LHCN-M2 (cell line): ENCODE measurements at regions not wholly inside any gene's neighbourhood (a gene's known extent, or its start where the extent isn't known, plus 50 kb on each side); places are given as distances from the start of the nearest gene placed in this dataset.

Experiments used
- DNase-seq: peaks from one replicate; pipeline ENCODE4 v3.0.0-alpha.2; 2012; ENCODE audit warnings: low read depth

DNA sequence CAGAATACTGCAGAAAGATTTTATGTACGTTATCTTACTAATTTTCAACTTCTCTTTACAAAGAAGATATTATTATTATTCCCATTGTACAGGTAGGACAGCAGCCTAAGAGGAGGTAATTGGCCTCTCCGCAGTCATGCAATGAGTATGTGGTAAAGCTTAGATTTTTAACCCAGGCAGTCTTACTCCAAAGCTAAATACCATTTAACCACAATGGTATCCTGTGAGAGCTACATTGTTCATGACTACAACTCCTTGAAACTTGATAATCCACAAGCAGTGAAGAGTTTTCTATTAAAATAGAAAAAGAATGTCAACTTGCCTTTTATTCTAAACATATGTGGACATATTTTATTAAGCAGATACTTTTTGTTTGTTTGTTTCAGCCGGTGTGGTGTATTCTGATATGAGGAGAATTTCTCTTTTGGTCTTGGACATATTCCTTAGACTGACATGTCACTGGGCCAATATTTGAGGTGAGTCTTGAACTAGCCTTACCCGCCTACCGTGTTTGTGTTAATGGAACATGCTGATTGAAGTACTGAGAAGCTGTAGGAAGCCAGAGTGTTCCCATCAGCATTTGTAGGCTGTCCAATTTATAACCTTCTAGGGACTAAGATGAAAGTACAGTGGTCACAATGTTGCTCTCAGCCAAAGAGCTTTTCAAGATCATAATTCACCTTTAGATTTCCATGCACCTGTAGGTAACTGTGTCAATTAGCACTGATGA lies 293.9 kb upstream of the DCC start:
- DNase-seq, result no peak

DNA sequence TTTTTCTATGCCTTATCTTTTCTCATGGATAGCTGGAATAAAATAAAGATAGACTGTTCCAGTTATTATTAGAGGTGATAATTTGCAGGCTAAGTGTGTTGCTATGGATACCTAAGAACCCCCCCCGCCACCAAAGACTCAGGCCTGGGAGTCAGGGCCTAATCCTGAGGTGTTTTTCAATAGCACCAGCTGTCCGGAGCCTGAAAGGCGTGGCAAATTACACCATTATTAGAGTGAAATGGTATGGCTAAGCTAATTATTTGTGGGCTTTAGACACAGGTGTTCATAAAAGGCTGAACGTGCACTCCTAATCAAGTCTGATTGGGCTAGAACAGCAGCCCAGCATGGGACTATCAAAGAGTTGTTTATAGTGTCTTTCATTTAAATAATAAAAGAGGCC lies 293.2 kb upstream of the DCC start:
- DNase-seq, result no peak

DNA sequence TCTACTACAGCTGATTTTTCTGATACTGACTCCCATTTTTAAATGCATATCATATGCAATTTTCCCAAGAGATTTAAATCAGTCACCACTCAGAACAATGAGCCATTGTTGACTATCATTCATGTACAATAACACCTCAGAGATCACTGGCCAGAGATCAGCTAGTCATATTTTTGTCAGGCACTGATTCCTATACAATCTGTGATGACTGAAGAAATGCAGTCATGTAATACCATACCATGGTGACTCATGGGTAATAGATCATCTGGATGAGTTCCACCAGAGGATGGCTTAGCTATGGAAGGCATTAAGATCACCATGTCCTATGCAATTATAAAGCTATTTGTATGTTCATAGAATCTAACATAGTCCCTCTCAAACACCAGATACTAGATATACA lies 285.7 kb upstream of the DCC start:
- no peak for DNase-seq

DNA sequence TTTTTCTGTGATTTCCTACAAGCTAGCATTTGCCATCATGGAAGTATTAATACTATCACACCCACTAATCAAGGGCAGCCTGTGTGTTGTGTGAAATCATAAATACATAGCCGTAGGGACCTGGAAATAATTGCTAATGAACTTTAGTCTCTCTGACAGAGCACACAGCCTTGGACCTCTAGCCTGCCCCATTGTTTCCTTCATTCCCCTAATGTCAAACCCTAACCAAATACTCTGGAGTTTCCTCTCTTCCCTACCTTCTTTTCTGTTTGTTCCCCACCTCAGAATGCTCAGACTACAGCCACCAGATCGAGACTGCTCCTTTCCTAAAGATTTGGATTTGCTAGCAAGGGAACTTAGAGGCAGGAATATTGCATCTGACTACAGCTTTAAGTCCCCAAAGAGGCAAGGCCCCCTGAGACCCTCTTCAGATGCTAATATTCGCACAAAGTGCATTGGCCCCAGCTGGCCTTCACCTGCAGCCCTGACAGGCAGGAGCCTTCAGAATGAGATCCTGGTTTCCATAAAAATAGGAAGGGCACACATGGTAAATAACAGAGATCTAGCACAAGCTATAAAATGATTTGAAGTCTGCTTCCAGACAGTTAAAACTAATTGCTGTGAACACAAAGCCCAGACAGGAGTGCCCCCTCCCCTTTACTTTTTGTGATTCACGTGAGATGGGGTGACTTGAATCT lies 279.2 kb upstream of the DCC start:
- DNase-seq, result no peak

DNA sequence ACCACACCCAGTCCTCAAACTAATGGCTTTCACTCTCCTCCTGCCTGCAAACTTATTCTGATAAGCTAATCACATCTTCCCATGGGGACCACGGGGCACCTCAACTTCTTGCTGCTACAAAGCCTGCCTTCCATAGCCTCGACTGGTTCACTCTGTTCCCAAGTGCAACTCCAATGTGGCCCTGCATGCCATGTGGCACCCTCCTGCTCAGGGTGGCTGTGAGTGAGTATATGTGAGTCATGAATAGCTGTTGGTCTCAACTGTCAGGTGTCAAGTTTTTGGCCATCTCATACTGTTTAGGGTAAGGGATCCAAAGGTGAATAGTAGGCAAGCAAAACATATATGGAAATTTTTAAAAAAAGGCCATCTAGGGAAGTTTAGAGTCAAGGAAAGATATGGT lies 276.1 kb upstream of the DCC start:
- DNase-seq, result no peak

DNA sequence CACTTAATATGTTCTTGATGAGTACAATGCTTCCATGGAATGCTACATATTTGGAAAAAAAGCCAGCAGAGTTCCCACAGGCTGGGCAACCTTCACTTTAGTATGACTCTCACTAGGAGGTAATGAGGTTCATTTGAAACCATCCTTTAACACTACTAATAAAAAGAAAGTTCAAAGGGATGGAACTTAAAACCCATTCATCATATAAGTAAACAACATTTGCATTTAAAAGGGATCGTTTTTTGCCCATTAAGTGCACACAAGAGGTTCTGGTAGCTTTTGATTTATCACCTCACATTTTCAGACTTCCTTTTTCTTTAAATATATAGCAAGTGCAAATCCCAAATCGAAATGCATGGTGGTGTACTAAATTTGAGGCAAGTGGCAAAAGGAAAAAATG lies 270.8 kb upstream of the DCC start:
- no peak for DNase-seq

DNA sequence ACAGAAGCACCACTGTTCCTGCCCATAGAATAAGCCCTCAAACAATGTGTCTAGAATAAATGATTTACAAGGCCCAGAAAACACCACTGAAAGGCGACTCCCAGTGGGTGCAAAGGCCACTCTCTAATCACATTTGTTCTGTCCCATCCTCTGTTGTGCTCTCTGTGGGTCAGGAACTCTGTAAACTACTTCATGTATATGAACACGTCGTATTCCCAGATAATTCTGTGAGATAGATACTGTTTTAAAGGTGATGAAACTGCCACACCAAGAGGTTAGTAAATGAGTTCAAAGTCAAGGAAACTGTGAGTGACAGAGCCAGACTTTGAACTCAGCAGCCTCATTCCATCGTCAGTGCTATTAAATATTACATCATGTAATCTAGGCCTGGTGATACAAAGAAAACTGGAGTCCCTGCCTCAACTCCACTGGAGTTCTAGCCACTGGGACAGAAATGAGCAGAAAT lies 269.7 kb upstream of the DCC start:
- no peak for DNase-seq

DNA sequence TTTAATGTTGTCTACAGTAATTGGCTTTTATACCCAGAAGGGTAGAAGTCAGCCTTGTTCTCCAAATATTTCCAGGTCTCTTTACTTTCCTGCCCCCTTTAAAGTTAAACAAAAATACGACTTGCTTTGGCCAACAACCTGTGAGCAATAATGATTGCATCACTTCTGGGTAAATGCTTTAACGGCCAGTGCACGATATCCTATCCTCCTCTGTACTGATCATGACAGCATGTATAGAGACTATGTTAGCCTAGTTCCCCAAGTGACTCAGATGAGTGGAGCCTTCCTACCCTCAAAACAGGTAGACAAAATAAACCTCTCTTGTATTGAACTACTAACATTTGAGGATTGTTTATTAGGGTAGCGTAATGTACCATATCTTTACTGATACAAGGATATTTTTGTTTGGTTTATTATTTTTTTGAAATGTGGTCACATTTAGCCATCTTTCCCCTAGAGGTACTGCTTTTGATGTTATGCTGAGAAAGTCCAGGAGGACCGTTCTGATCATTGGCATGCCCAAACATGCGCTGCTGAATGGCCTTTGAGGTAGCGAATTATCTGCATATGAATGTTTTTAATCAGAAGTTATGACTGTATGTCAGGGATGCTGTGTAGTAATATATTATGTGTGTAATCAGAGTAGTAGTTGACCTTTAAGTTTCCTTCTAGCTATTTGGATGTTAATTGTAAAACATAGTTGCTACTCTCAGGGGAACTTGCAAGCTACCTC lies 262.6 kb upstream of the DCC start:
- DNase-seq, result no peak

DNA sequence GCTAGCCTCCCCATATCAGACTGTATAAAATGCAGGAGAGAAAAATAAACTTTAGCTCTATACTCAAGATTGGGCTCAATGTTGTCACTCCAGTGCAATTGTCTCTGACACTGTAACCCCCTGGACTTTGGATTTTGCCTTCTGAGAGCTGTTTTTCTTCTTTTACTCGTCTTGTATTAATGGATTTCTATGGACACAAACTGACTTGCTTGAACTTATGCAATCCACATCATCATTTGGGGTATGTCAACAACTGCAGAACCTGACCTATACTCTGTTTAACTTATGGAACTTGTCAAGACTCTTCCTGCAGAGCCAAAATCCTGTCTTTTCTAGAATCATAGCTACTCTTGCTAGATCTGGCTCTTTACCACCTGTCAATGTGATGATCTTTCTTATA lies 257.8 kb upstream of the DCC start:
- no peak for DNase-seq

DNA sequence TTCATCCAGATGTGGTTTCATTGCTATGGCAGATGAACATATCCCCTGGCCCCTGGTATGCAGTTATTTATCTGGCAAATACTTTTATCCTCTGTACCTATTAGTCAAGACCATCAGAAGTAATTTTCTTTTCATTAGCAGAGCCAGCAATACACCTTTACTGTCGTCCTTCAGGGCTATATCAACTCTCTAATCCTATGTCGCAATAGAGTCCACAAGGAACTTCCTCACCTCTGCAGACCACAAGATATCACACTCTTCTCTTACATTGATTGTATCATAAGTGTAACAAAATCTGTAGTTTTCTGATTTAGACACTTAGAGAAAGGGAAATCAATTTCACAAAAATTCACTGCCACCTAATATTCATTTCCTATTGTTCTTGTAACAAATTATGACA lies 252.9 kb upstream of the DCC start:
- no peak for DNase-seq

DNA sequence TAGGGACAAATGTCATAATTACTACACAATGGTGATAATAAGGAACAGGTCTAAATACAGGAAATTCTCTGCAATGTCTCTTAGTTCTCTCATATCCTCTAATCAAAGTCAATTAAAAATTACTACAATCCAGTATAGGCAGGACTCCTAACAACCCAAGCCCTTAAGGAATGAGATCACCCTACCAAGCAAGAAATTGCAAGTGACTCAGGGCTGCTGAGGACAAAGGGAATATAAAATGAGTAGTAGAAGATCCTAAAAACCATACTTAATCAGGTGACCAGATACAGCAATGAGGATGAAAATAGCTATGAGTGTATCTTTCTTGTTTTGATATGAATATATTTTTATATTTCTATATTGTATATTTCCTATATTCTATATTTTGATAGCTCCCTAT lies 250.0 kb upstream of the DCC start:
- DNase-seq, result no peak

DNA sequence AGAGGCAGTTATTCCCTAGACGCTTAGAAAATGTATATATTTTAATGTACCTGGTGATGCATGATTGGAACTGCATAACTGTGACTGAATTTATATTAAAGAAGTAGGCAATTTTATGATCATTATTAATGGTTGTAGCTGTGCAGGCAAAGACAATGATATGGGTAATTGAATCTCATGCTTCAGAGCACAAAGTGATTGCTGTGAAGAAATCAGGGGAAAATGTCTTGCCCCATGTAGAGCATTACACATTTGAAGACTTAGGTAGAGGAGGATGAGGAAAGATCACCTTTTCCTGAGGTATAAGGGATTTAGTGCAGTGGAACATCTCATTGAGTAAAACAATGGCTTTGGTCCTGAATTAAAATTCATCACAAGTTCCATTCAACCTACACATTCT lies 246.8 kb upstream of the DCC start:
- DNase-seq, result no peak

DNA sequence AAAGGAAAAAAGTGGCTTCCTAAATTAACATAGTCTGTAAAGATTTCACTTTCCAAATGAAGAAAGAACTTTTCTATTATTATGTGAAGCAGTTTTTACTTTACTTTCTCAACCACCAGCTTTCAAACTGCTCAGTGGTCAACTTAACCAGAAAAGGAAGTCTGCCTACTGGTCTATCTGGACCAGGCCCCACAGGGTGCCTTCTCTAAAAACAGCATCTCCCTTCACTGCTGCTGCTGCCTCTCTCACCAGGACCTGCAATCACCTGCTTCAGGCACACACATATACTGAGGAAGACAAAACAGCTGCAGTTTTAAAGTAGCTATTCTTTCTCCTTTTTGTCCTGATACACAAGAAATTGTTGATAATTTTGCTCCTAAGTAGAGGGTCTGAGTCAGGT lies 221.3 kb upstream of the DCC start:
- DNase-seq, result no peak

DNA sequence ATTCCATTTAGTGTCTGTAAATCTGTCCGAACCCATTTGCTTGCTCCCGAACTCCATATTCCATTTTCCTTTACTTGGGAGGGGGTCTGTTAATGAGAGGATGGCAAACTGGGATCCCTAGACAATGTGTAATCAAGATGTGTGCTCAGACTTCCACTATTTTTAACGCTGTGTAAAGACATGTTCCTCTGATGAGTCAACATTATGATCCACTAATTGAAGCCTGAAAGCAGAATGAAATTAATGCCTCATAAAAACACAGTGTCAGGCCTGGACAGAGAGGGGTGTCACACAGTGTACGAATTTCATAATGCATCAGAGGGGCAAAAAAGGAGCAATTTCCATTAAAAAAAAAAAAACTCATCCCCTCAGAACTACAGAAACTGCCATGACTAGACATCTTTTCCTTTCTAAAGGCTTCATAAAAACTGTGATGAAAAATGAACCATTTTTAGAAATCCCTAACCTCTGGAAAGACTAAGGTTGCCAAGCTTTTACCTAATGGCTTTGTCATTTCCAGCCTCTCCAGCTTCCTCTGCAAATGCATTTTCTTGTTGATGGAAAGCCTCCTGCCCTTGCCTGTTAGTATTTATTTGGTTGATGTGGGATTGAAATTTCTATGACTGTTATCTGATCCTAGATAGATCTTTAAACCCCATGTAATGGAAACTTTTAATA lies 209.2 kb upstream of the DCC start:
- no peak for DNase-seq

DNA sequence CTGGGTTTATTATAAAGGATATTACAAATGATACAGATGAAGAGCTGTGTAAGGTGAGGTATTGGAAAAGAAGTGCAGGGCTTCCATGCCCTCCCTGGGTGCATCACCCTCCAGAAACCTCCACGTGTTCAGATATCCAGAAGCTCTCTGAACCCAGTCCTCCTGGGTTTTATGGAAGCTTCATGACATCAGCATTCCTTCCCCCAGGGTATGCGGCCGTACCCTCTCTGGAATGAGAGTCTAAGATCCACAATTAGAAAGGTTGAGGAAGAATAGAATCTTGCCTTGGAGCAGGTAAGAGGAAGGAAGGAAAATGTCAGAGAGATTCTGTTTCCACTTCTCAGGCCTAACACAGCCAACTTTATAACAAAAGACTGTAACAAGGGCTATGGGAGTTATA lies 208.2 kb upstream of the DCC start:
- no peak for DNase-seq

DNA sequence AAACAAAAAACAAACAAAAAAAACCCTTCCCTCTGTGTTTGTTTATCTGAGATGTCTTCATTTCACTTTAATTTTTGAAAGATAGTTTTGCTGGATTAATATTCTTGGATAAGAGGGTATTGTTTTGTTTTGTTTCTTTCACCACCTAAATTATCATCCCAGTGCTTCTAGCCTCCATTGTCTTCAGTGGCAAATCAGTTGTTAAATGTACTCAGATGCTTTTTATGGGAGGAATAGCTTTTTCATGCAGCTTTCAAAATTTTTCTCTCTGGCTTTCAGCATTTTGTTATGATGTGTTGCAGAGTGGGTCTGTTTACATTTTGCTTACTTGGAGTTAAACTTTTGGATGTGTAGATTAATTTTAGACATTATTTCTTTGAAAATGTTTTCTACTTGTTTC lies 203.5 kb upstream of the DCC start:
- DNase-seq, result no peak

DNA sequence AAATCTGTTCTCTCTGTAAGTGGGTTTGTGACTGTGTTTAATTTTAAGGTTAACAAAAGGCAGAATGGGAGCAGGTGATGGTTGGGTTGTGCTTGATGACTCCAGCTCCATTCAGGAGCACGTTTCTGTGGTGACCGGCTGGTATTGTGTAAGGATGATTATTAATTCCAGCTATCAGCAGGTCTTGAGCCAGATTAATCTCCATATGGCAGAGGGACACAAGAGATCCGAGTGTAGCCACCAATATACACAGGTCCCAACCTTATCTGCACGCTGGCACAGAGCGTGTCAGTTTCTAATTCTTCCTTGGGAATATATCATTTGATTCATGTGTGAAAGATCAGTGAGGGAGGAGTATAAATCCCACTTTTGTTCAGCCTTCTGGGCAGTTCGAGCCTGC lies 199.0 kb upstream of the DCC start:
- no peak for DNase-seq

DNA sequence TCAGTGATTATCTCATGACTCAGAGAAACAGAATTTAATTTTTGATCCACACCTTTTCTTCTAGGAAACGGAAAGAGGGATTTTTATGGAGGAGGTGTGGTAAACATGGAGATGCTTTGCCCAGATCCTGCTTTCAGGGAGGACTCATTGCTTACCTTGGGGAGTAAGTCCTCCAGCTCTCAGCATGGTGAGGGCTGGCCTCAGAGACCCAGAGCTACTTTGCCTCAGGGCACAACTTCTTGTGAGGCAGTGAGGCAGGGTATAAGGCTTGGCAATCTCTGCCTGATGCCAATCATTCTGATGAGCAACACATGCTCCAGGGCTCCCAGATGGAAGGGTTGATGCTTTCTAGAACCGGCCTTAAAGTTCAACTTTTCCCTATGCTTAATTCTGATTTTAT lies 189.9 kb upstream of the DCC start:
- DNase-seq, result no peak

DNA sequence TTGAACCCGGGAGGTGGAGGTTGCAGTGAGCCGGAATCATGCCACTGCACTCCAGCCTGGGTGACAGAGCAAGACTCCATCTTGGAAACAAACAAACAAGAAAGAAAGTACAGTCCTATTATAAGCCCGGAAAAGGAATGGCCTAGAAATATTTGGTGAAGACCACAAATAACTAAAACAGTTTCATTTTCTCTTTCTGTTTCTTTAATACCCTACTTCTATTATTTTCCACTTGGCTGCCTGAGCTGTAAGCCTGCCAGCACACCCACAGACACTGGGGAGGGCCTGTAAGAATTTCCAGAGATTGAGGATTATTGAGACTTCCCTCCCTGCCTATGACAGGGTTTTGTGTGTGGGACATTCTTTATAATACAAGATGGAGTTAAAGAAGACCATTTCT lies 188.0 kb upstream of the DCC start:
- no peak for DNase-seq

DNA sequence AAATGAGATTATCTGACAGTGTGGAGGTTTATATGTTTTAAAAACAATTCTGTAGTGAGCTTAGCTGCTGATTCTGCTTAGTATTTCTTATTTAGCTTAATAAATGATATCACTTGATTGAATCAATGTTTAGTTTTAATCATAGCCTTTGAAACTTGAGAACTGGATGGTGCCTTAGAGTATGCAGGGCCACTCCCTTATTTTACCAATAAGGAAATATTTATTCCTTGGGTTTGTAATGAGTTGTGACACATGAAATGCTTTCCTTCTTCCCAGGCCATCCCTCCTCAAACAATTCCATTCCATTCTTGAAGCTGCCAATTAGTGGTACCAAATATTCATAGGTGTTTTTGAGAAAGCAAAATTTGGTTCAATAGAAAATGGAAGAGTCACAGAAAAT lies 183.8 kb upstream of the DCC start:
- DNase-seq, result no peak

DNA sequence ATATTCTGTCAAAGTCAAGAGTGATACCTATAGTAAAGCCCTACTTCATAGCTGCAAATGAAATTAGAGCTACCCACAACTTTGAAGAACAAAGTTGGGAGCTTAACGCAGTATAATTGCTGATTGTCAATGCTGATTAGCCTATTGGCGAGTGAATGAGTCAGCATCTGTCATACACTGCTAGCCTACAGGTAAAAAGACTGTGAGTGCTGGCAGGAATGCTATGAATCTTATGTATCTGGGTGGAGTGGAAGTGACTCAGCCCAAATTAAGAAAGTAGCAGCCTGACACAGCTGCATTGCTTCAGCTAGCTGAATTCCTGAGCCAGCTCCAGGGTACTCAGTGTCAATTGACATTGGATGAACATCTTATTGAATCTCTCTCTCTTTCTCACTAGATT lies 179.4 kb upstream of the DCC start:
- DNase-seq, result no peak

DNA sequence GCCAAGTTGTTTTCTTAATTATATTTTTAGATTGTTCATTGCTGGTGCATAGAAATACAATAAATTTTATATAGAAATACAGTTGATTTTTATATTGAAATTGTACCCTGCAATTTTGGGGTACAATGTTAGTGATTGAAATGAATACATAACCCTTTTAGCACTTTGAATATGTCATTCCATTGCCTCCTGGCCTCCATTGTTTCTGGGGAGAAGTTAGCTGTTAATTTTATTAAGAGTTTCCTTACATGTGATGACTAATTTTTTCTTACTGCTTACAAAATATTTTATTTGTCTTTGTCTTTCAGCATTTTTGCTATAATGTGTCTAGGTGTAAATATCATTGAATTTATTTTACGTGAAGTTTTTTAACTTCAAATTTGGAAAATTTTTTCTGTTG lies 176.5 kb upstream of the DCC start:
- DNase-seq, result no peak
